Lower lobe of right lung (tissue), 2 donors: ENCODE measurements at regions not wholly inside any gene's neighbourhood (a gene's known extent, or its start where the extent isn't known, plus 50 kb on each side); places are given as distances from the start of the nearest gene placed in this dataset.

ENCODE experiments used
- ATAC-seq, 2 donors: fragments of 200-7000 bp; cut with Tn5 transposase; one replicate each; pipeline ENCODE4 v1.9.1; 2020 to 2022; ENCODE audit warnings: mild to moderate bottlenecking in 2 of 2, moderate library complexity in 2 of 2
- DNase-seq: peaks from one replicate; pipeline ENCODE4 v3.0.0-alpha.2; 2020
- H3K27ac ChIP-seq: fragments of 200-600 bp; one replicate; pipeline ENCODE4 v1.8.0; 2022
- H3K27me3 ChIP-seq: fragments of 200-600 bp; one replicate; pipeline ENCODE4 v1.8.0; 2022; ENCODE audit warnings: low read depth
- H3K36me3 ChIP-seq: fragments of 200-600 bp; one replicate; pipeline ENCODE4 v1.8.0; 2022; ENCODE audit warnings: mild to moderate bottlenecking
- H3K4me1 ChIP-seq: fragments of 200-600 bp; one replicate; pipeline ENCODE4 v1.8.0; 2022
- H3K4me3 ChIP-seq: fragments of 200-600 bp; one replicate; pipeline ENCODE4 v1.8.0; 2022; ENCODE audit warnings: mild to moderate bottlenecking
- H3K9me3 ChIP-seq: fragments of 200-600 bp; one replicate; pipeline ENCODE4 v1.8.0; 2022
- CTCF ChIP-seq: fragments of 200-600 bp; IDR thresholded peaks from one replicate; pipeline ENCODE4 v1.8.0; 2022; ENCODE audit warnings: antibody characterized with exemption, mild to moderate bottlenecking
- intact Hi-C: fragments of 100-400 bp; cut with DNase I; formaldehyde crosslinking; loops from one replicate; pipeline ENCODE4 v1.11.0; 2022
- donor health status: DM: no; HTN: yes; CAD: no; lungs with severe emphysema.

GRCh38 chr1:103424650-103425049 is 100.8 kb upstream of the RNPC3 start:
- ATAC-seq, result no peak
- no peaks in the 10 kb centered on the region for H3K4me1 ChIP-seq
- no peaks in the 10 kb centered on the region for H3K27me3 ChIP-seq
- no peak overlapping the region for H3K4me3 ChIP-seq
- no peak for TF ChIP-seq CTCF
- intact Hi-C loops, result no loop called here
- H3K27ac ChIP-seq, result no peak overlapping the region
- no peaks in the 10 kb centered on the region for H3K36me3 ChIP-seq
- DNase-seq, result no peak
- no peaks in the 10 kb centered on the region for H3K9me3 ChIP-seq

DNA sequence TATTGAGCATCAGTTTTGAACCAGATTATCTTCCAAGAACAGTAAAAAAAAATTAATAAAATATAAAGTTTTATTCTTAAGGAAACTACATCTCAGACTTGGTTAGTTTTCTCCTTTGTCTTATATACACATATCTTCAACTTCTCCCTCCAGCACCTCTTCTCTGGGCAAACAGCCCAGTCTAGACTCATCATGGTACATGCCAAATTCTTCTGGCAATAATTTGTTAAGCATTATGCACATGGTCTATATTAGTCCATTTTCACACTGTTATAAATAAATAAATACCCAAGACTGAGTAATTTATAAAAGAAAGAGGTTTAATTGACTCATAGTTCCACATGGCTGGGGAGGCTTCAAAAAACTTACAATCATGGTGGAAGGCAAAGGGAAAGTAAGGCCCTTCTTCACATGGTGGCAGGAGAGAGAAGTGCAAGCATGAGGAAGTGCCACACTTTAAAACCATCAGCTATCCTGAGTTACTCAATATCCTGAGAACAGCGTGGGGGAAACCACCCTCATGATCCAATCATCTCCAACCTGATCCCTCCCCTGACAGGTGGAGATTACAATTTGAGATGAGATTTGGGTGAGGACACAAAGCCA is 108.7 kb upstream of the RNPC3 start:
- no peak for ATAC-seq
- Histone ChIP-seq H3K36me3 (no peaks in the 10 kb centered on the region), H3K27ac (no peak overlapping the region), H3K4me3 (no peak overlapping the region), H3K9me3 (no peaks in the 10 kb centered on the region), H3K4me1 (no peaks in the 10 kb centered on the region), H3K27me3 (no peaks in the 10 kb centered on the region)
- intact Hi-C loops, result no loop called here
- no peak for TF ChIP-seq CTCF
- DNase-seq, result no peak

- H3K27ac ChIP-seq, result no peak overlapping the region
- H3K9me3 ChIP-seq, result no peaks in the 10 kb centered on the region
- H3K27me3 ChIP-seq, result no peaks in the 10 kb centered on the region
- H3K36me3 ChIP-seq, result no peaks in the 10 kb centered on the region
- no peak for TF ChIP-seq CTCF
- no peak overlapping the region for H3K4me3 ChIP-seq
- intact Hi-C loops, result no loop called here
- H3K4me1 ChIP-seq, result no peaks in the 10 kb centered on the region
- DNase-seq (no peak), ATAC-seq (no peak)
These were observed 137.6 kb upstream of the RNPC3 start for GRCh38 chr1:103387898-103388297.

GRCh38 chr1:103373991-103374390 is 151.5 kb upstream of the RNPC3 start:
- Histone ChIP-seq H3K4me3 (no peak overlapping the region), H3K9me3 (no peaks in the 10 kb centered on the region), H3K4me1 (no peaks in the 10 kb centered on the region), H3K27ac (no peak overlapping the region), H3K27me3 (no peaks in the 10 kb centered on the region), H3K36me3 (no peaks in the 10 kb centered on the region)
- ATAC-seq (no peak), DNase-seq (no peak)
- no peak for TF ChIP-seq CTCF
- intact Hi-C loops, result no loop called here

GRCh38 chr1:103372866-103373265 is 152.6 kb upstream of the RNPC3 start:
- no peaks in the 10 kb centered on the region for H3K9me3 ChIP-seq
- H3K4me3 ChIP-seq, result no peak overlapping the region
- intact Hi-C loops, result no loop called here
- DNase-seq, result no peak
- no peaks in the 10 kb centered on the region for H3K36me3 ChIP-seq
- TF ChIP-seq CTCF, result no peak
- H3K4me1 ChIP-seq, result no peaks in the 10 kb centered on the region
- no peak overlapping the region for H3K27ac ChIP-seq
- H3K27me3 ChIP-seq, result no peaks in the 10 kb centered on the region
- no peak for ATAC-seq

- Histone ChIP-seq H3K36me3 (no peaks in the 10 kb centered on the region), H3K27me3 (no peaks in the 10 kb centered on the region), H3K27ac (no peak overlapping the region), H3K9me3 (no peaks in the 10 kb centered on the region), H3K4me3 (no peak overlapping the region), H3K4me1 (no peaks in the 10 kb centered on the region)
- intact Hi-C loops, result no loop called here
- no peak for TF ChIP-seq CTCF
- no peak for DNase-seq
- no peak for ATAC-seq
These were observed 154.3 kb upstream of the RNPC3 start for GRCh38 chr1:103371234-103371633.
